ENCODE measurements at regions not wholly inside any gene's neighbourhood (a gene's known extent, or its start where the extent isn't known, plus 50 kb on each side); places are given as distances from the start of the nearest gene placed in this dataset.
A peak's percentile ranks its signal among the peaks of the same experiment; 100 is the strongest.

DNA sequence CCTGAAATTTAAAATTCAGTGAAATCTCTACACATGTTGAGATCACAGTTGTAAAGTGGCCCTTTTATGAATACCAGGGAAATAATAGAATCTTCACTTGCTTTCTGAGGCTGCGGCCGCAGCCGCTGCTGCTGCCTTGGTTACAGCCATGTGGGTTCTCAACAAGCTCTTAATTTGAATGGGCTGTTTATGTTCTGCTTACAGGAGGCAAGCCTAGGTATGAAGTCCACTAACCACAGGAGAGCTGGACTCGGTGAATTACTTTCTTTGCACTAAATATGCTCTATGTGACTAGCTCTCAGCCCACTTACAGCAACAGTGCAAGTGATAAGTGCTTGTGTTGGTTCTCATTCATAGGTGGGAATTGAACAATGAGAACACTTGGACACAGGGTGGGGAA, 410.8 kb downstream of the SFMBT2 start:
- Histone ChIP-seq H2BK15ac (ENCODE audit: low read depth, low read length) (no peak overlapping the region), H3K56ac (ENCODE audit: insufficient read length, low read depth, low read length) (no peak overlapping the region), H2BK120ac (ENCODE audit: low read depth, low read length, poor library complexity, severe bottlenecking) (no peak overlapping the region), H3K9ac (ENCODE audit: extremely low read depth, insufficient read length, low read length) (no peak overlapping the region), H4K91ac (ENCODE audit: insufficient read length, low read depth, low read length) (no peak overlapping the region), H2BK5ac (ENCODE audit: insufficient read length, low read length) (no peak overlapping the region), H3K23ac (ENCODE audit: insufficient read length, low read depth, low read length) (no peak overlapping the region), H3K4me2 (ENCODE audit: insufficient read depth, insufficient read length, low read length) (no peak overlapping the region), H2AK5ac (ENCODE audit: insufficient read length, low read length) (no peak overlapping the region), H3K79me2 (ENCODE audit: insufficient read depth, low read length) (no peaks in the 10 kb centered on the region), H4K8ac (replicated peaks; ENCODE audit: insufficient read length, low read depth, low read length) (no peak overlapping the region), H4K20me1 (ENCODE audit: control insufficient read depth, insufficient read depth, insufficient read length) (no peaks in the 10 kb centered on the region), H3K14ac (ENCODE audit: insufficient read depth, low read length) (no peak overlapping the region), H3K18ac (ENCODE audit: insufficient read length, low read depth, low read length) (no peak overlapping the region), H3T11ph (ENCODE audit: low read length) (no peak overlapping the region), H3K4me1 (ENCODE audit: insufficient read depth, low read length) (no peaks in the 10 kb centered on the region), H2BK20ac (ENCODE audit: low read depth, low read length, poor library complexity, severe bottlenecking) (no peak overlapping the region), H3K79me1 (ENCODE audit: insufficient read depth, low read depth, low read length, poor library complexity, severe bottlenecking) (no peaks in the 10 kb centered on the region), H3K23me2 (ENCODE audit: insufficient read length, low read depth, low read length, poor library complexity, severe bottlenecking) (no peaks in the 10 kb centered on the region), H4K5ac (ENCODE audit: insufficient read length, low read depth, low read length) (no peak overlapping the region), H3K4ac (ENCODE audit: low read depth, low read length) (no peak overlapping the region), H3K27ac (ENCODE audit: insufficient read length, low read depth, low read length) (no peak overlapping the region), H3K27me3 (ENCODE audit: insufficient read depth, low read length) (no peaks in the 10 kb centered on the region; the same call in 1 of the 2 replicates), H2AFZ (ENCODE audit: low read length) (no peak overlapping the region), H2BK12ac (ENCODE audit: insufficient read length, low read depth, low read length) (no peak overlapping the region), H3K9me3 (ENCODE audit: control insufficient read depth, low read depth, low read length) (no peaks in the 10 kb centered on the region)
- TF ChIP-seq, protein P1, sequence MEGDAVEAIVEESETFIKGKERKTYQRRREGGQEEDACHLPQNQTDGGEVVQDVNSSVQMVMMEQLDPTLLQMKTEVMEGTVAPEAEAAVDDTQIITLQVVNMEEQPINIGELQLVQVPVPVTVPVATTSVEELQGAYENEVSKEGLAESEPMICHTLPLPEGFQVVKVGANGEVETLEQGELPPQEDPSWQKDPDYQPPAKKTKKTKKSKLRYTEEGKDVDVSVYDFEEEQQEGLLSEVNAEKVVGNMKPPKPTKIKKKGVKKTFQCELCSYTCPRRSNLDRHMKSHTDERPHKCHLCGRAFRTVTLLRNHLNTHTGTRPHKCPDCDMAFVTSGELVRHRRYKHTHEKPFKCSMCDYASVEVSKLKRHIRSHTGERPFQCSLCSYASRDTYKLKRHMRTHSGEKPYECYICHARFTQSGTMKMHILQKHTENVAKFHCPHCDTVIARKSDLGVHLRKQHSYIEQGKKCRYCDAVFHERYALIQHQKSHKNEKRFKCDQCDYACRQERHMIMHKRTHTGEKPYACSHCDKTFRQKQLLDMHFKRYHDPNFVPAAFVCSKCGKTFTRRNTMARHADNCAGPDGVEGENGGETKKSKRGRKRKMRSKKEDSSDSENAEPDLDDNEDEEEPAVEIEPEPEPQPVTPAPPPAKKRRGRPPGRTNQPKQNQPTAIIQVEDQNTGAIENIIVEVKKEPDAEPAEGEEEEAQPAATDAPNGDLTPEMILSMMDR (conservative IDR thresholded peaks at IDR 0.05), result no peak
- no peaks in the 10 kb centered on the region; a peak in 1 of 7 replicates for H3K36me3 Mint-ChIP-seq (ENCODE audit: insufficient read depth in 1 of 3, low read depth in 3 of 3)
- DNase-seq, result no peak
- H3K4me1 Mint-ChIP-seq, result peaks cover 0 to 4% of the 10 kb centered on the region in 2 experiments; a peak in 3 of 4 replicates
- peak overlapping the region in 1 of 3 experiments; percentile 18; a peak in 1 of 7 replicates for H3K27ac Mint-ChIP-seq
- H3K27me3 Mint-ChIP-seq (ENCODE audit: low read depth), result 0 out of 2 replicates have a peak, but pooled peaks cover 2% of the 10 kb centered on the region
- no peak overlapping the region for H3K4me3 Mint-ChIP-seq
- no CpG with 5 or more reads among the region's 4 CpGs for WGBS (ENCODE audit: extremely low coverage, insufficient read length, low lambda C conversion rate)
- H3K9me3 Mint-ChIP-seq, result no peaks in the 10 kb centered on the region

Measured in H9 (cell line).